ENCODE measurements at regions not wholly inside any gene's neighbourhood (a gene's known extent, or its start where the extent isn't known, plus 50 kb on each side); places are given as distances from the start of the nearest gene placed in this dataset.

DNA sequence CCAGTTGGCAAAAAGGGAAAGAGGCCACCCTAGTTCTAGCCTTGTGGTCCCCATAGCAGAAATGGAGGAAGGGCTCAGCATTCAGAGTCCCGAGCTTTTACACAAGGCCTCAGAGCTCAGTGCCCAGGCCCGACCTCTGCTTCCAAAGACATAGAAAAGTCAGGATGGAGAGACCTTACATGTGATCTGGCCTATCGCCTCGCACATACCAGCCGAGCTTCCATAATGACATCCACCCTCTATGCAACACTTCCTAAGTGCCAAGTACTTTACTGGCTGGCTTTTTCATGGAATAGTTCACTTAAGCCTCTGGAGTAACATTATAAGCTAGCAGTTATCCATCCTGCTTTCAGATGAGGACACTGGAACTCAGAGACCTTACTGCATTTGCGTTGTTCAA lies 275.9 kb downstream of the FAM43A start:
- Histone ChIP-seq H3K4me3 (ENCODE audit: low read length in 2 of 2) (no peak overlapping the region), H3K4me1 (ENCODE audit: control insufficient read depth in 2 of 2, insufficient read depth in 2 of 2, low read length in 2 of 2) (no peaks in the 10 kb centered on the region), H3K27ac (ENCODE audit: low read depth in 1 of 2, low read length in 1 of 2) (no peak overlapping the region), H3K27me3 (ENCODE audit: control insufficient read depth in 2 of 2, insufficient read depth in 1 of 2, low read length in 1 of 2) (no peaks in the 10 kb centered on the region), H3K9me3 (ENCODE audit: control insufficient read depth in 2 of 2, insufficient read depth in 1 of 2, low read length in 1 of 2) (no peaks in the 10 kb centered on the region), H3K36me3 (ENCODE audit: control insufficient read depth in 2 of 2, insufficient read depth in 2 of 2, low read length in 1 of 2) (no peaks in the 10 kb centered on the region)
- DNase-seq (ENCODE audit: low read depth in 6 of 9, low spot score in 9 of 9) = no peak
- 96% methylated on average over 6 of the region's 6 CpGs for WGBS

GRCh38 chr3:194962056-194962455 lies 276.4 kb downstream of the FAM43A start:
- Histone ChIP-seq H3K4me1 (ENCODE audit: control insufficient read depth in 2 of 2, insufficient read depth in 2 of 2, low read length in 2 of 2) (no peaks in the 10 kb centered on the region), H3K27me3 (ENCODE audit: control insufficient read depth in 2 of 2, insufficient read depth in 1 of 2, low read length in 1 of 2) (no peaks in the 10 kb centered on the region), H3K4me3 (ENCODE audit: low read length in 2 of 2) (no peak overlapping the region), H3K27ac (ENCODE audit: low read depth in 1 of 2, low read length in 1 of 2) (no peak overlapping the region), H3K9me3 (ENCODE audit: control insufficient read depth in 2 of 2, insufficient read depth in 1 of 2, low read length in 1 of 2) (no peaks in the 10 kb centered on the region), H3K36me3 (ENCODE audit: control insufficient read depth in 2 of 2, insufficient read depth in 2 of 2, low read length in 1 of 2) (no peaks in the 10 kb centered on the region)
- 96% methylated on average over 2 of the region's 2 CpGs for WGBS
- no peak for DNase-seq (ENCODE audit: low read depth in 6 of 9, low spot score in 9 of 9)

DNA sequence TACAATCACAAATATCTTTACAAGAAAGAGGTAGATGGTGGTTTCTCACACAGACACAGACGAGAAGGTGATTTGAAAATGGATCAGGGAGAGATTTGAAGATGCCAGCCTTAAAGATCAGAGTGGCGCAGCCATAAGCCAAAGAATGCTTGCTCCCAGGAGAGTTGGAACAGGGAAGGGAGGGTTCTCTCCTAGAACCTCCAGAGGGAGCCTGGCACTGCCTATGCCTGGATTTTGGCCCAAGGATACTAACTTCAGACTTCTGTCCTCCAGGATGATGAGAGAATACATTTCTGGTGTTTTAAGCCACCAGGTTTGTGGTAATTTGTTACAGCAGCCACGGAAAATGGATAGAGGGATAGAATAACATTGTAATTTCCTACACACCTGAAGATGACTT lies 279.1 kb downstream of the FAM43A start:
- H3K27ac ChIP-seq (ENCODE audit: low read depth in 1 of 2, low read length in 1 of 2) = no peak overlapping the region
- no peaks in the 10 kb centered on the region for H3K36me3 ChIP-seq (ENCODE audit: control insufficient read depth in 2 of 2, insufficient read depth in 2 of 2, low read length in 1 of 2)
- no peak overlapping the region for H3K4me3 ChIP-seq (ENCODE audit: low read length in 2 of 2)
- DNase-seq (ENCODE audit: low read depth in 6 of 9, low spot score in 9 of 9) = no peak
- no peaks in the 10 kb centered on the region for H3K27me3 ChIP-seq (ENCODE audit: control insufficient read depth in 2 of 2, insufficient read depth in 1 of 2, low read length in 1 of 2)
- no peaks in the 10 kb centered on the region for H3K9me3 ChIP-seq (ENCODE audit: control insufficient read depth in 2 of 2, insufficient read depth in 1 of 2, low read length in 1 of 2)
- 96% methylated on average over 3 of the region's 3 CpGs for WGBS
- peaks cover 0 to 5% of the 10 kb centered on the region in 2 donors for H3K4me1 ChIP-seq (ENCODE audit: control insufficient read depth in 2 of 2, insufficient read depth in 2 of 2, low read length in 2 of 2)

DNA sequence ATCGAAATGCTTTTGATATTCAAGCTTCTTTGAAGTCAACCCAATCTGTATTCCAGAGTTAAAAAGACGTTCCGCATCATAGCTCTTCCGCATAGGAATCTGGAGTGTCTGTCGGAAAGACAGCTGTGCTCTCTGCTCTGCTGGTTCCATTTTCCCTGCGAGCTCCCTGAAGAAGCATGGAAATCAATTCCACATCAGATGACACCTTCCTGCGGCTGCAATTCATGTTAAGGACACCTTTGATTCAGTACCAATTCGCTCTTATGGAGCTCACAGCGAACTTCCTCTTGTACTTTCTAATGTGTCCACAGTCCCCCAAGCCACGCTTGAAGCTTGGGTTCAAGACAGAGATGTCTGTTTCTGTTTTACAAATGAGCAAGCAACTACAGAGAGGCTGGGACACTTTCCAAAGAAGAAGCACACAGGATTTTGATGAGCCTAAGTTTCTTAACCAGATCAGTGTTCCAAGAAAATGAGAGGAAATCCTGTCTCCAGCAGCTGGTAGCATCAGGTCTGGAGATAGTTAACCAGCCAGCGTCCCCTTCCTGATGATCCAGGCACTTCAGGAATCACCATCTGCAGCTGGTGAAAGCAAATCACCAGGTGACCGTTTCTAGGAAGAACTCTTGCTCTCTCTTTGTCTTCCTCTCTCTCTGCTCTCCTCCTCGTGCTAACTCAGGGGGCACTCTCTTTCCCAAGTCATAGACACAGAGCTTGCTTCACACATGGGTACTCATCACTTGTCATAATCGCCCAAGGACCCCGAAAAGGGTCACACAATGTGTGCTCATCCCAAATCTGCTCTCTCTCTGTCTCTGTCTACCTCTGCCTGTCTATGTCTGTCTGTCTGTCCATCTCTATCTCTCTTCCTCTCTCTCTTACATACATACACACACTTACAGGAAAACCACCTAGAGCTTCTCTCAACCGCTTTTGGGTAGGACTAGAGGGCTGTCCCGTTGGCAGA lies 281.8 kb downstream of the FAM43A start:
- no peak for DNase-seq (ENCODE audit: low read depth in 6 of 9, low spot score in 9 of 9)

GRCh38 chr3:194970066-194970465 lies 284.4 kb downstream of the FAM43A start:
- no peak for DNase-seq (ENCODE audit: low read depth in 6 of 9, low spot score in 9 of 9)
- H3K27me3 ChIP-seq (ENCODE audit: control insufficient read depth in 2 of 2, insufficient read depth in 1 of 2, low read length in 1 of 2) = no peaks in the 10 kb centered on the region
- H3K36me3 ChIP-seq (ENCODE audit: control insufficient read depth in 2 of 2, insufficient read depth in 2 of 2, low read length in 1 of 2) = no peaks in the 10 kb centered on the region
- H3K4me3 ChIP-seq (ENCODE audit: low read length in 2 of 2) = no peak overlapping the region
- H3K9me3 ChIP-seq (ENCODE audit: control insufficient read depth in 2 of 2, insufficient read depth in 1 of 2, low read length in 1 of 2) = peaks cover 0 to 2% of the 10 kb centered on the region in 2 donors
- H3K27ac ChIP-seq (ENCODE audit: low read depth in 1 of 2, low read length in 1 of 2) = no peak overlapping the region
- 97% methylated on average over 4 of the region's 4 CpGs for WGBS
- peaks cover 0 to 5% of the 10 kb centered on the region in 2 donors for H3K4me1 ChIP-seq (ENCODE audit: control insufficient read depth in 2 of 2, insufficient read depth in 2 of 2, low read length in 2 of 2)

More for the DNA sequence above, 281.8 kb downstream of the FAM43A start:
- no peak overlapping the region for H3K27ac ChIP-seq (ENCODE audit: low read depth in 1 of 2, low read length in 1 of 2)
- no peaks in the 10 kb centered on the region for H3K36me3 ChIP-seq (ENCODE audit: control insufficient read depth in 2 of 2, insufficient read depth in 2 of 2, low read length in 1 of 2)
- H3K4me1 ChIP-seq (ENCODE audit: control insufficient read depth in 2 of 2, insufficient read depth in 2 of 2, low read length in 2 of 2) = peaks cover 0 to 5% of the 10 kb centered on the region in 2 donors
- H3K4me3 ChIP-seq (ENCODE audit: low read length in 2 of 2) = no peak overlapping the region
- 79% methylated on average over 17 of the region's 17 CpGs for WGBS
- no peaks in the 10 kb centered on the region for H3K27me3 ChIP-seq (ENCODE audit: control insufficient read depth in 2 of 2, insufficient read depth in 1 of 2, low read length in 1 of 2)
- peaks cover 0 to 2% of the 10 kb centered on the region in 2 donors for H3K9me3 ChIP-seq (ENCODE audit: control insufficient read depth in 2 of 2, insufficient read depth in 1 of 2, low read length in 1 of 2)

DNA sequence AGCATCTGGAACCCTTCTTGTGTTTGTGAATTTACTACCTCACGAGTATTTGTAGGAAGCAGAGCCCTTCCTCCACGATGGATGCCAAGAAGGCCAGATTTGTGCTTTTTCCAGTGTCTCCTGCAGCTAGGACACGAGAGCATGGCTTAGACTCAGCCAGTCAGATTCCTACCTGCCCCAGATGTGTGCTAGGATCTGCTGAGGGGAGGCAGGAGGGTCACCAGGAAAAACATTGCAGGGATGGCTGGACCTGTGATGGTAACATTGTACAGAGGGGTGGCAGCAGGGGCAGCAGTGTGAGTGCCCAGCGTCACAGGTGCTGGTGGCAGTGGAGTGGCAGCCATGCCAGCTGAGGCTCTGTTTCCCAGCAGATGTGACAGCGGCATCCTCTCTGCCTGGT lies 285.3 kb downstream of the FAM43A start:
- WGBS = 96% methylated on average over 5 of the region's 5 CpGs
- Histone ChIP-seq H3K4me3 (ENCODE audit: low read length in 2 of 2) (no peak overlapping the region), H3K27me3 (ENCODE audit: control insufficient read depth in 2 of 2, insufficient read depth in 1 of 2, low read length in 1 of 2) (no peaks in the 10 kb centered on the region), H3K27ac (ENCODE audit: low read depth in 1 of 2, low read length in 1 of 2) (no peak overlapping the region), H3K4me1 (ENCODE audit: control insufficient read depth in 2 of 2, insufficient read depth in 2 of 2, low read length in 2 of 2) (peaks cover 0 to 5% of the 10 kb centered on the region in 2 donors), H3K9me3 (ENCODE audit: control insufficient read depth in 2 of 2, insufficient read depth in 1 of 2, low read length in 1 of 2) (peaks cover 0 to 2% of the 10 kb centered on the region in 2 donors), H3K36me3 (ENCODE audit: control insufficient read depth in 2 of 2, insufficient read depth in 2 of 2, low read length in 1 of 2) (no peaks in the 10 kb centered on the region)
- DNase-seq (ENCODE audit: low read depth in 6 of 9, low spot score in 9 of 9) = no peak

- H3K4me1 ChIP-seq (ENCODE audit: control insufficient read depth in 2 of 2, insufficient read depth in 2 of 2, low read length in 2 of 2) = peaks cover 0 to 5% of the 10 kb centered on the region in 2 donors
- no peak overlapping the region for H3K27ac ChIP-seq (ENCODE audit: low read depth in 1 of 2, low read length in 1 of 2)
- H3K4me3 ChIP-seq (ENCODE audit: low read length in 2 of 2) = no peak overlapping the region
- DNase-seq (ENCODE audit: low read depth in 6 of 9, low spot score in 9 of 9) = no peak
- 96% methylated on average over 6 of the region's 6 CpGs for WGBS
- no peaks in the 10 kb centered on the region for H3K36me3 ChIP-seq (ENCODE audit: control insufficient read depth in 2 of 2, insufficient read depth in 2 of 2, low read length in 1 of 2)
- no peaks in the 10 kb centered on the region for H3K27me3 ChIP-seq (ENCODE audit: control insufficient read depth in 2 of 2, insufficient read depth in 1 of 2, low read length in 1 of 2)
- peaks cover 0 to 2% of the 10 kb centered on the region in 2 donors for H3K9me3 ChIP-seq (ENCODE audit: control insufficient read depth in 2 of 2, insufficient read depth in 1 of 2, low read length in 1 of 2)
These were observed 286.3 kb downstream of the FAM43A start for GRCh38 chr3:194971965-194972364.

DNA sequence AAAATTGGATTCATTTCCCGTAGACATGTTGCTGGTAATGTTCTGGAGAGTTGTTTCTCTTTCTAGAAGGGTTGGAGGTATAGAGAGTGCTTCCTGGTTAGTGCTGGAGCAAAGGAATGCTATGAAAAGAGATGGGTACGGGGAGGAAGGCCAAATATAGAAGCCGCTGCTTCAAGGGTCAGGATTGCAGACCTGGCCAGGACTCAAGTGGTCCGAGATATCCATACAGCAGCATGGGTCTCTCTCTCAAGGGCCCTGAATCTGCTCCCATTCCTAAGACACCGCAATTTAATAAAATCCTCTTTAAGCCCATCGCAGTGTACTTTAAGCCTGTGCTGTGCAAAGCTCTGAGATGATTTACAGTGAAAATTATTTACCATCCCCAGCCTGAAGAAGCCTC lies 287.0 kb downstream of the FAM43A start:
- Histone ChIP-seq H3K4me3 (ENCODE audit: low read length in 2 of 2) (no peak overlapping the region), H3K27ac (ENCODE audit: low read depth in 1 of 2, low read length in 1 of 2) (no peak overlapping the region), H3K27me3 (ENCODE audit: control insufficient read depth in 2 of 2, insufficient read depth in 1 of 2, low read length in 1 of 2) (no peaks in the 10 kb centered on the region), H3K9me3 (ENCODE audit: control insufficient read depth in 2 of 2, insufficient read depth in 1 of 2, low read length in 1 of 2) (peaks cover 0 to 2% of the 10 kb centered on the region in 2 donors), H3K4me1 (ENCODE audit: control insufficient read depth in 2 of 2, insufficient read depth in 2 of 2, low read length in 2 of 2) (peaks cover 0 to under 1% of the 10 kb centered on the region in 2 donors), H3K36me3 (ENCODE audit: control insufficient read depth in 2 of 2, insufficient read depth in 2 of 2, low read length in 1 of 2) (no peaks in the 10 kb centered on the region)
- no peak for DNase-seq (ENCODE audit: low read depth in 6 of 9, low spot score in 9 of 9)
- WGBS = 97% methylated on average over 6 of the region's 6 CpGs

DNA sequence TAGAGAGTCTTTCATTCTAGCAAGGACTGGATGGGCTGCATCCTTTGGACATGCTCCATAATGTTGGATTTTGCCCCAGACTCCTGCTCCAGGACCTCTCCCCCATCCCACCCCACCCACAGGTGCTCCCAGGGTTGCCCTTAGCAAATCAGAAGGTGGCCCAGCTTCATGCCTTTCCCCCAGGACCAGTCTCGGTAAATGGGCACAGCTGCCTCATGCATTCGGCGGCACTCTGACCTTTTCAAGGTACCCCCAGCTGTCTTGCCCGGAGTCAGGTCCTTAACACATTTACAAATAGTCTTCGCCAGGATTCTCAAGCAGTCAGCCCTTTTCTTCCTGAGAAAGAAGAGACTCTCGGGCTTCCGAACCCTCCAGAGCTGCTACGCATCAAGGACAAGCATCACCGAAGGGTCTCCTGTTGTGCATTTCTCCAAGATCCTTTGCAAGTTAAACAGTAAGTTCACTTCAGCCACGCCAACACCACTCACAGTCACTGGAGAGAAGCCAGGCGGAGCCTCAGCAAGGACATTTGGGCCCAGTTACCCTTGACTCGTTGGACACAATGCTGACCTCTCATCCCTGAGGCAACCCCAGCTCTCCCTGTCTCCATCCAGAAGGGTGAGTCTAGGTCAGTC lies 287.8 kb downstream of the FAM43A start:
- DNase-seq (ENCODE audit: low read depth in 6 of 9, low spot score in 9 of 9) = no peak
- Histone ChIP-seq H3K27me3 (ENCODE audit: control insufficient read depth in 2 of 2, insufficient read depth in 1 of 2, low read length in 1 of 2) (no peaks in the 10 kb centered on the region), H3K27ac (ENCODE audit: low read depth in 1 of 2, low read length in 1 of 2) (no peak overlapping the region), H3K36me3 (ENCODE audit: control insufficient read depth in 2 of 2, insufficient read depth in 2 of 2, low read length in 1 of 2) (no peaks in the 10 kb centered on the region), H3K4me1 (ENCODE audit: control insufficient read depth in 2 of 2, insufficient read depth in 2 of 2, low read length in 2 of 2) (no peaks in the 10 kb centered on the region), H3K4me3 (ENCODE audit: low read length in 2 of 2) (no peak overlapping the region), H3K9me3 (ENCODE audit: control insufficient read depth in 2 of 2, insufficient read depth in 1 of 2, low read length in 1 of 2) (peaks cover 0 to 2% of the 10 kb centered on the region in 2 donors)
- WGBS = 89% methylated on average over 12 of the region's 12 CpGs

Data from thymus (tissue), 11 donors.